SK-N-SH (cell line): ENCODE measurements at regions not wholly inside any gene's neighbourhood (a gene's known extent, or its start where the extent isn't known, plus 50 kb on each side); places are given as distances from the start of the nearest gene placed in this dataset.

ENCODE experiments used
- CHD2 ChIP-seq: fragments of 150-350 bp; IDR thresholded peaks from 2 replicates; pipeline ENCODE4 v1.6.1; 2018; ENCODE audit warnings: low read length; ENCODE audit not compliant: partially characterized antibody
- CTCF ChIP-seq: fragments of 200-600 bp; sonication (generic); IDR thresholded peaks from 2 replicates; pipeline ENCODE4 v1.6.1; 2017; ENCODE audit warnings: antibody characterized with exemption, mild to moderate bottlenecking, moderate library complexity
- EP300 ChIP-seq, 2 experiments: IDR thresholded peaks; 2 replicates each; pipeline versions ENCODE4 v1.4.0 to v1.6.1; 2012; ENCODE audit warnings: borderline replicate concordance in 1 of 2, low read depth in 1 of 2, low read length in 1 of 2
- FOXM1 ChIP-seq: IDR thresholded peaks from 2 replicates; pipeline ENCODE4 v1.4.0; 2012; ENCODE audit warnings: low read depth, mild to moderate bottlenecking
- GABPA ChIP-seq: IDR thresholded peaks from 2 replicates; pipeline ENCODE4 v1.4.0; 2012; ENCODE audit warnings: low read depth, mild to moderate bottlenecking
- IRF3 ChIP-seq: fragments of 150-350 bp; IDR thresholded peaks from 2 replicates; pipeline ENCODE4 v1.6.1; 2016; ENCODE audit warnings: mild to moderate bottlenecking, low read depth, low read length
- NRF1 ChIP-seq: IDR thresholded peaks from 2 replicates; pipeline ENCODE4 v1.6.1; 2012; ENCODE audit warnings: low read depth, mild to moderate bottlenecking, low read length
- POLR2AphosphoS5 ChIP-seq: IDR thresholded peaks from 2 replicates; pipeline ENCODE4 v1.6.1; 2012; ENCODE audit warnings: low read depth, low read length
- RCOR1 ChIP-seq: fragments of 150-350 bp; IDR thresholded peaks from 2 replicates; pipeline ENCODE4 v1.6.1; 2017; ENCODE audit warnings: antibody characterized with exemption, low read length
- SMC3 ChIP-seq: IDR thresholded peaks from 2 replicates; pipeline ENCODE4 v1.6.1; 2012; ENCODE audit warnings: low read depth, low read length, improper control_type of control experiment
- TEAD4 ChIP-seq: IDR thresholded peaks from 2 replicates; pipeline ENCODE4 v1.4.0; 2012; ENCODE audit warnings: mild to moderate bottlenecking, borderline replicate concordance; ENCODE audit not compliant: insufficient read depth
- ZBTB33 ChIP-seq: IDR thresholded peaks from 2 replicates; pipeline ENCODE4 v1.4.0; 2012; ENCODE audit warnings: low read depth, borderline replicate concordance

GRCh38 chr17:71709271-71709890, 411.4 kb upstream of the SOX9 start:
- TF ChIP-seq SMC3 (no peak), IRF3 (no peak), POLR2AphosphoS5 (no peak), ZBTB33 (no peak), CHD2 (no peak), TEAD4 (no peak), GABPA (no peak), CTCF (no peak), EP300 (IDR thresholded peaks at IDR 0.05; ENCODE audit: borderline replicate concordance in 1 of 2, low read depth in 1 of 2, low read length in 1 of 2) (no peak), NRF1 (no peak), RCOR1 (no peak), FOXM1 (no peak)
